ENCODE measurements at regions not wholly inside any gene's neighbourhood (a gene's known extent, or its start where the extent isn't known, plus 50 kb on each side); places are given as distances from the start of the nearest gene placed in this dataset.

GRCh38 chr4:18404642-18405041 lies 383.1 kb upstream of the LCORL start:
- no peak for DNase-seq

GRCh38 chr4:18403327-18403726 lies 381.8 kb upstream of the LCORL start:
- DNase-seq, result no peak

GRCh38 chr4:18401868-18402267 lies 380.3 kb upstream of the LCORL start:
- DNase-seq, result no peak

GRCh38 chr4:18401425-18401824 lies 379.9 kb upstream of the LCORL start:
- DNase-seq, result no peak

GRCh38 chr4:18398661-18399060 lies 377.1 kb upstream of the LCORL start:
- no peak for DNase-seq

- DNase-seq, result no peak
Measured at GRCh38 chr4:18397681-18398390, 376.3 kb upstream of the LCORL start.

GRCh38 chr4:18394656-18395055 lies 373.1 kb upstream of the LCORL start:
- DNase-seq, result no peak

- DNase-seq, result no peak
Measured at GRCh38 chr4:18391354-18391728, 369.8 kb upstream of the LCORL start.

GRCh38 chr4:18390655-18391353 lies 369.2 kb upstream of the LCORL start:
- no peak for DNase-seq

GRCh38 chr4:18389115-18389514 lies 367.6 kb upstream of the LCORL start:
- no peak for DNase-seq

- DNase-seq, result no peak
Measured at GRCh38 chr4:18388039-18388438, 366.5 kb upstream of the LCORL start.

GRCh38 chr4:18381186-18381585 lies 359.6 kb upstream of the LCORL start:
- DNase-seq, result no peak

GRCh38 chr4:18369561-18369960 lies 348.0 kb upstream of the LCORL start:
- DNase-seq, result no peak

- DNase-seq, result peak; percentile 57
Measured at GRCh38 chr4:18366892-18367291, 345.3 kb upstream of the LCORL start.

GRCh38 chr4:18366136-18366535 lies 344.6 kb upstream of the LCORL start:
- no peak for DNase-seq

- DNase-seq, result no peak
Measured at GRCh38 chr4:18343581-18343980, 322.0 kb upstream of the LCORL start.

GRCh38 chr4:18342847-18343246 lies 321.3 kb upstream of the LCORL start:
- no peak for DNase-seq

- DNase-seq, result no peak
Measured at GRCh38 chr4:18321956-18322530, 300.5 kb upstream of the LCORL start.

GRCh38 chr4:18319431-18319830 lies 297.9 kb upstream of the LCORL start:
- no peak for DNase-seq

- DNase-seq, result no peak
Measured at GRCh38 chr4:18318682-18319388, 297.3 kb upstream of the LCORL start.

GRCh38 chr4:18314731-18315130 lies 293.2 kb upstream of the LCORL start:
- DNase-seq, result no peak

- no peak for DNase-seq
Measured at GRCh38 chr4:18297684-18298083, 276.1 kb upstream of the LCORL start.

- DNase-seq, result no peak
Measured at GRCh38 chr4:18296411-18296810, 274.9 kb upstream of the LCORL start.

- DNase-seq, result no peak
Measured at GRCh38 chr4:18294846-18295245, 273.3 kb upstream of the LCORL start.
